GM19025 (cell line): ENCODE measurements at regions not wholly inside any gene's neighbourhood (a gene's known extent, or its start where the extent isn't known, plus 50 kb on each side); places are given as distances from the start of the nearest gene placed in this dataset.

Experiments
- ATAC-seq: cut with Tn5 transposase; IDR thresholded peaks from one replicate; pipeline ENCODE4 v1.9.1; 2021; ENCODE audit warnings: mild to moderate bottlenecking, low read depth, moderate library complexity; ENCODE audit not compliant: unreplicated experiment

- no peak for ATAC-seq
Measured at GRCh38 chr15:70222606-70223005, 124.9 kb upstream of the TLE3 start.

- no peak for ATAC-seq
Measured at GRCh38 chr15:70220490-70221096, 122.9 kb upstream of the TLE3 start.

GRCh38 chr15:70219966-70220365 lies 122.2 kb upstream of the TLE3 start:
- no peak for ATAC-seq

- ATAC-seq = no peak
Measured at GRCh38 chr15:70219256-70219895, 121.7 kb upstream of the TLE3 start.

GRCh38 chr15:70217226-70218160 lies 119.8 kb upstream of the TLE3 start:
- ATAC-seq = no peak

- ATAC-seq = no peak
Measured at GRCh38 chr15:70215951-70216350, 118.2 kb upstream of the TLE3 start.

GRCh38 chr15:70214941-70215635 lies 117.4 kb upstream of the TLE3 start:
- ATAC-seq = no peak

- no peak for ATAC-seq
Measured at GRCh38 chr15:70214276-70214675, 116.6 kb upstream of the TLE3 start.

- ATAC-seq = no peak
Measured at GRCh38 chr15:70213794-70214193, 116.1 kb upstream of the TLE3 start.

- no peak for ATAC-seq
Measured at GRCh38 chr15:70212963-70213315, 115.2 kb upstream of the TLE3 start.

- no peak for ATAC-seq
Measured at GRCh38 chr15:70212286-70212962, 114.7 kb upstream of the TLE3 start.

GRCh38 chr15:70210528-70210927 lies 112.8 kb upstream of the TLE3 start:
- ATAC-seq = no peak

GRCh38 chr15:70210076-70210475 lies 112.4 kb upstream of the TLE3 start:
- ATAC-seq = no peak

- ATAC-seq = no peak
Measured at GRCh38 chr15:70209499-70209898, 111.8 kb upstream of the TLE3 start.

- no peak for ATAC-seq
Measured at GRCh38 chr15:70208332-70208731, 110.6 kb upstream of the TLE3 start.

- no peak for ATAC-seq
Measured at GRCh38 chr15:70206668-70207067, 109.0 kb upstream of the TLE3 start.

GRCh38 chr15:70204652-70205051 lies 106.9 kb upstream of the TLE3 start:
- ATAC-seq = no peak

GRCh38 chr15:70203981-70204560 lies 106.4 kb upstream of the TLE3 start:
- ATAC-seq = no peak

- ATAC-seq = no peak
Measured at GRCh38 chr15:70202756-70203155, 105.0 kb upstream of the TLE3 start.

GRCh38 chr15:70201425-70201775 lies 103.7 kb upstream of the TLE3 start:
- ATAC-seq = no peak
